Esophagus squamous epithelium (tissue), 4 donors: ENCODE measurements at regions not wholly inside any gene's neighbourhood (a gene's known extent, or its start where the extent isn't known, plus 50 kb on each side); places are given as distances from the start of the nearest gene placed in this dataset.

Experiments used
- CTCF ChIP-seq, 6 experiments: fragments of 450-650 bp in 4 of 6; fragments of 200-600 bp in 2 of 6; sonication (generic) in 2 of 6; IDR thresholded peaks; one replicate each; pipeline ENCODE4 v1.5.1; 2016 to 2019; ENCODE audit warnings: antibody characterized with exemption in 6 of 6, mild to moderate bottlenecking in 4 of 6, moderate library complexity in 4 of 6
- POLR2A ChIP-seq, 4 donors: fragments of 450-650 bp; IDR thresholded peaks; one replicate each; pipeline ENCODE4 v1.6.1; 2017; ENCODE audit warnings: antibody characterized with exemption in 4 of 4, mild to moderate bottlenecking in 4 of 4, moderate library complexity in 3 of 4

GRCh38 chr1:191629836-191630235 is 528.4 kb upstream of the RGS18 start:
- TF ChIP-seq POLR2A (IDR thresholded peaks at IDR 0.05) (no peak), CTCF (IDR thresholded peaks at IDR 0.05) (no peak)
